GM18870 (cell line): ENCODE measurements at regions not wholly inside any gene's neighbourhood (a gene's known extent, or its start where the extent isn't known, plus 50 kb on each side); places are given as distances from the start of the nearest gene placed in this dataset.
"Not testable (repeated sequence)": the region's sequence is repeated elsewhere in the genome, so short reads cannot be mapped to it uniquely, and the experiment has no call there.

ENCODE experiments used
- ATAC-seq: cut with Tn5 transposase; IDR thresholded peaks from one replicate; pipeline ENCODE4 v1.9.1; 2021; ENCODE audit warnings: moderate library complexity; ENCODE audit not compliant: unreplicated experiment

- ATAC-seq = no peak
Measured at GRCh38 chr7:153404124-153404523, 644.6 kb downstream of the ACTR3B start.

DNA sequence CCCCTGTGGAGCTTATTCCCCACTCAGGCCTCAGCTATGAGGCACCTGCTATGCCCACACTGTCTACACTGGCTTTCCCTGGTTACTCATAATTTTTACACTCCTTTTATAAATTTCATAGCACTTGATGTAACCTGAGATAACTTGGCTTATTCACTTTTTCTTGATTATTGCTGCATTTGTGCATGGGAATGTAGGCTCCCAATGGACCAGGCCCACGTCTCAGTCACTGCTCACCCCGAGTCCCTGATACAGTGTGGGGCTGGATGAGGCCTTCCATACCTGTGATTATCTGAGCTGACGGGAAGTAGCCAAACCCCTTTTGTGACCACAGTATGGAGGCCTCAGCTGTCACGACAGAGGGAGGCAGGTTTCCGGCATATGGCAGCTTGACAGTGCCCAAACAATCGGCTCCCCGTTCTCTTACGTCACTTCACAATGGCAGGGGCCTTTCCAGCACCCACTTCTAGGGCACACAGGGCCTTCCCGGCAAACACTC is 645.3 kb downstream of the ACTR3B start:
- ATAC-seq = no peak

GRCh38 chr7:153405704-153406485 is 646.3 kb upstream of the DPP6 start:
- no peak for ATAC-seq

DNA sequence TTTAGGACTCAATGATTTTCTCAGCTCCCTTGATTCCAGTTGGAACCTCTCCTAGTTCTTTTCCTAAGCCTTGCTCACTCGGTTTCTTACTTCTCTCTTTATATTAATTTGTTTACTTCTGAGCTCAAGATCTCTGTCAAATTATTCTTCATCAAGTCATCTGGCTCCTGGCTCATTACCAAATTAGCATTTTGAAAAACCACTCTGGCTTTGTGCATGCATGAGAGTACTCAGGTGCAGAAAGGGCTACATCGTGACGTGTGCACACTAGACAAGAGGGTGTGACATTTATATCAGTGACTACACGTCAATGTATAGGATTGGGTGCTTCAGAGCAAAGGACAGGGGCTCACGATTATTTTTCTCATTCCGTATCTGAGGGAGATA is 645.7 kb upstream of the DPP6 start:
- ATAC-seq = no peak

DNA sequence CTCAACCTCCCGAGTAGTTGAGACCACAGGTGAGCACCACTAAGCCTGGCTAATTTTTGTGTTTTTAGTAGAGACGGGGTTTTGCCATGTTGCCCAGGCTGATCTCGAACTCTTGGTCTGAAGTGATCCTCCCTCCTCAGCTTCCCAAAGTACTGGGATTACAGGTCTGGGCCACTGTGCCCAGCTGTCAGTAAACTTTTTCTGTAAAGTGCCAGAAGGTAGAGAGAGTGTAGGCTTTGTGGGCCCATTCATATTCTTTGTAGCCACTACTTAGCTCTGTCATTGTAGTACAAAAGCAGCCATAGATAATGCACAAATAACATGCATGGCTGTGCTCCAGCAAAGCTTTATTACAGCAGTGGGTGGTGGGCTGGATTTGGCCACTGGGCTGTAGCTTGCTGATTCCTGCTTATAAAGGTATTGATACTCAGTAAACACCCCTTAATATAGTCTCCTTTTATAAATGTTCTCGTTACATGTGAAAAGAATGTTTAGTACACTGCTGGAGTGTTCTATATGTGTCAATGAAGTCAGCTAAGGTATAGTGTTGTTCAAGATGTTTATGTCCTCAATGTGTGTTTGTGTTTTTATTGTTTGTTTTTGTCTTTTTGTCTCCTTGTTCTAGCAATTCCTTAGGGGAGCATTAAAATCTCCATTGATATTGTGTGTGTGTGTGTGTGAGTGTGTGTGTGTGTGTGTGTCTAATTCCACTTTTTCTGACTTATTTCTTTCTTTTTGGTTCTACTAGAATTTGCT is 644.7 kb upstream of the DPP6 start:
- no peak for ATAC-seq

- ATAC-seq = no peak
Measured at GRCh38 chr7:153408360-153409335, 643.5 kb upstream of the DPP6 start.

DNA sequence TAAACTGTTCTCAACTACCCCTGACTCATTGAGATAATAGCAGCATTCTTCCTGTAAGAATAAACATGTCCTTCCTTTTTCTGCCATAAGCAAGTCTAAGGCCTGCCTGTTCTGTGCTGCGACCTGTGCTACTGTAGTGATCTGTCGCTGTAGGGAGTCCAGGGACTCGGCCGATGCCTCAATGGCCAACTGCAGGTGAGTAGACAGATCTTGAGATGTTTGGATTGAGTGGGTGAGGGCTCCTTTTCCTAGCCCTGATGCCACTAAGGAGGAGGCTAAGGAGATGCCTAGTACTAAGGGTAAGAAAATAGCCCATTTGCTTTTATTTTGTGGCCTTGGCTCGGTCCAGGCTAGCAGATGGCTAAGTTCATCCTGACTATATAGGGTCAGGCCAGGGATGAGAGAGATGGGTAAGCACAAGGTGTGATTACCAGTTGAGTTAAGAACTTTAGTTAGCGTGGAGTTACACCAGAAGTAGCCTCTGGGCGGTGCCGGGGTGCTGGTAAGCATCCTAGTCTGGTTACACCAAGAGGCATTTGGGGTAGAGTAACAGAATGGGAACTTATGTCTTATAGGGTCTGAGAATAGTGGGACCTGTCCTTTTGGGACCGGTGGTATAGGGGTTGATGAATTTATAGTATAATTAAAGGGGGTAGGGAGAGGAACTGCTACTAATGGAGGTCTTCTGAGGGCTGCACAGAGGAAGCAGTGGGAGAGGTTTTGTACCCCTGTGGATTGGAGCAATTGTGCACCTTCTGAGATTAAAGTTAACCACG is 642.4 kb upstream of the DPP6 start:
- ATAC-seq = not testable (repeated sequence)

DNA sequence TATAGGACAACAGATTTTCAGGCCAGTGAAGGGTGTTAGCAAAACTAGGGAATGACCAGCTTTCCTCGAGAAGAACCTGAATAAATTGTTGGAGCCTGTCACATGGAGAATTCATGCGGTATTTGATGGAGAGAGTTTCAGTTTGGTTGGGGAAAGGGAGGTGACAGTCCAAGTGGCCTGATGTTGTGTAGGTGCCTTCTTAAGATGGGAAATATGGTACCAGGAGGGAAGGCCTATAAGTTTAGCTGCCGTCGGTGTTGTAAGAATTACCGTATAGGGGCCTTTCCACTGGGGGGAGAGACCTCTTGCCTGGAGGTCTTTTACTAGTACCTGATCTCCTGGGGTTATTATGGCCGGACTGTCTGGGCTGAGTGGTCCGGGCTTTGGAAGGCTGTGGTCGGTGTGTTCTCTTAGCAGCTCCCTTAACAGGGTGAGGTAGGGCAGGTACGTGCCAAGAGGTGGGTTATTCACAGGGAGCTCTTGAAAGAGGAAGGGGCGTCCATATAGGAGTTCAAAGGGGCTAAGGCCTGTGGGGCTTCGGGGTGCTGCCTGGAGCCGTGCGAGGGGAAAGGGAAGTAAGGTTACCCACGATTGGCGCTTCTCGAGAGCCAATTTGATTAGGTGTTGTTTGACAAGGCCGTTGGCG is 641.1 kb upstream of the DPP6 start:
- not testable (repeated sequence) for ATAC-seq

DNA sequence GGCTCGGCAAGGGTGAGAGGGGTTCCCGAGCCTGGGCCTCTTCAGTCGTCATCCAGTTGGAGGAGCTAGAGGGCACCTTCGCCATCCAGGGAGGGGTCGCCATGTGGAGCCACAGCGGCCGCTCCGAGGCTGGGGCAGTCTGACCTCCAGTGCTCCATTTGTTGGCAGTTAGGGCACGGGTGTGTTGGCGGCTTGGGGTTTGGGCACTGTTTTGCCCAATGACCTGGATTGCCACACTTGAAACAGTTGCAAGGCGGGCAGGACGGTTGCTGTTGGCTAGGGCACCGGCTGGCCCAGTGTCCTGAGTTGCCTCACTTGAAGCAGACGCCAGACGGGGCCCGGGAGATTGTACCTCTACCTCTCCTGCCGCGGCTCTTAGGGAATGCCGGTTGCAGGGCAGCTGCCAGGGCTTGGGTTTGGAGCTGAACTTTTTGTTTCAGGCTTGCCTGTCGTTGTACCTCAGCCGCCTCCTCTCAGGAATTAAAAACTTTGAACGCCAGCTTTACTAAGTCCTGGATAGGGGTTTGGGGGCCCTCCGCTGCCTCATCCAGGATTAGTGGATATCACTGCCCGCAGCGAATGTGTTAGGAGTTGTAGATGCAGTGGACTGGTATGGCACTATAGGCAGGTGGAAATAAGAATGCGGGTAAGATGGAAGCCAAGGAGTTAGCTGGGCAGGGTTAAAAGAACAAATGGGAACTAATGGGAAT is 639.9 kb upstream of the DPP6 start:
- not testable (repeated sequence) for ATAC-seq

DNA sequence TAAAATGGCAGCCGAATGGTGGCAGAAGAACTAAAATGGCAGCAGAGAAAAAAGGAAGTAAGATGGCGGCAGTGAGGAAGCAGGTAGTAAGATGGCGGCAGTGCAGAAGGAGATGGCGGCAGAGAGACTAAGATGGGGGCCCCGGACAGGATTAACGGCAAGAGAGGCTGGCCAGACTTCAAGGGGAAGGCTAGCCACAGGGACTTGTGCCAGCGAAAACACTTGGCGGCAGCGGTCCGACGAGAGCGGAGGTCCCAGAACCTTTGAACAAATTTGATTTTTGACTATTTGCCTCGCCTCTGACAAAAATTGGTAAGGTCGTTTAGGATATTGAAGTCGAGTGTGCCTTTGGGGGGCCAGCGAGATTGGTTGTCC is 639.4 kb upstream of the DPP6 start:
- not testable (repeated sequence) for ATAC-seq

DNA sequence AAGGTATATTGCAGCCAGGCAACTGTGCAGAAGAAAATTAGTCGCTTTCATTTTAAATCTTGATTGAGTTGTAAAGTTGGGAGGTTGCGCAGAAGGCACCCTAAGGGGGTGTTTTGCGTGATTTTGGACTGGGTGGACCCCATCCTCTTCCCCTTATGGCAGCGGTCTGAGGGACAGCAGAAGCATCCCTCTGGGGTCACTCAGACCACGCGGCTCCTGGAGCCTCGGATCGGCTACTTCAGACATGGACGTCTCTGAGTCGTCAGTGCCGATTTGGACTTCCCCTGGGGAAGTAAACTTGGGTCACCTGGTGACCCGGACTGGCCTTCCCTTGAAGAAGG is 639.0 kb upstream of the DPP6 start:
- ATAC-seq = no peak

- ATAC-seq = no peak
Measured at GRCh38 chr7:153413540-153414287, 638.5 kb upstream of the DPP6 start.

DNA sequence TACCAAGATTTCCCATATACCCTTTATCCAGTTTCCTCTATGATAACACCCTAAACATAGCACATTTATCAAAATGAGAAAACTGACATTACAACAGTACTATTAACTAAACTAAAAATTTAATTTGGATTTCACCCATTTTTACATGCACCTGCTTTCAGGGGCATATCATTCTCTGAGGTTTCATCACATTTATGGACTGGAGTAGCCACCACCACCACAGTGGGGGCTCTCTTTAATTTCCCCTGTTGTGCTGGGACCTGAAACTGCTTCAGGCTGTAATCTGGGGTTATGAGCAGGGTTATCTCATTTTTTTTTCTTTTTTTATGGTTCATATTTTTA is 637.9 kb upstream of the DPP6 start:
- no peak for ATAC-seq

GRCh38 chr7:153415632-153416031 is 636.6 kb upstream of the DPP6 start:
- no peak for ATAC-seq

- no peak for ATAC-seq
Measured at GRCh38 chr7:153422291-153423209, 629.6 kb upstream of the DPP6 start.

GRCh38 chr7:153423210-153423590 is 629.0 kb upstream of the DPP6 start:
- ATAC-seq = no peak

GRCh38 chr7:153430931-153431330 is 621.3 kb upstream of the DPP6 start:
- no peak for ATAC-seq

- ATAC-seq = no peak
Measured at GRCh38 chr7:153432063-153432462, 620.1 kb upstream of the DPP6 start.
